HG02642 (cell line): ENCODE measurements at regions not wholly inside any gene's neighbourhood (a gene's known extent, or its start where the extent isn't known, plus 50 kb on each side); places are given as distances from the start of the nearest gene placed in this dataset.

Source experiments
- ATAC-seq: cut with Tn5 transposase; IDR thresholded peaks from one replicate; pipeline ENCODE4 v1.9.1; 2021; ENCODE audit warnings: mild to moderate bottlenecking; ENCODE audit not compliant: unreplicated experiment, poor library complexity

DNA sequence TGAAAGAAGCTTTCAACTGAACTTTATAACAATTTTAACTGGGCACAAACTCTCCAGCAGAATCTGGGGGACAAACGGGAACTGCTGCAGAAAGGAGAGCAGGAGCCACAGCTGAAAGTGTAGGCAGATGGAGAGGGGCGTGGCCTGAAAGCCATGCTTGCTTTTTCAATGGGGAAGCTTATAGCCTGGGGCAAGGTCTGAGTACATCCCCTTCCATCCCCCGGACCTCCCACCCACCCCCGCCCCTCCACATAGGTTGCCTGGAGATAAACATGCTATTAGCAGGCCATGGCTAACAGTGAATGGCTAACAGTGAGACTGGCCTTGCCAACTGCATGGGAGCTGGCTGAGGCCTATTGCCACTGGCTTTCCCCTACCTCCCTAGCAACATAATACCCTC is 317.9 kb upstream of the TANK start:
- ATAC-seq = no peak

DNA sequence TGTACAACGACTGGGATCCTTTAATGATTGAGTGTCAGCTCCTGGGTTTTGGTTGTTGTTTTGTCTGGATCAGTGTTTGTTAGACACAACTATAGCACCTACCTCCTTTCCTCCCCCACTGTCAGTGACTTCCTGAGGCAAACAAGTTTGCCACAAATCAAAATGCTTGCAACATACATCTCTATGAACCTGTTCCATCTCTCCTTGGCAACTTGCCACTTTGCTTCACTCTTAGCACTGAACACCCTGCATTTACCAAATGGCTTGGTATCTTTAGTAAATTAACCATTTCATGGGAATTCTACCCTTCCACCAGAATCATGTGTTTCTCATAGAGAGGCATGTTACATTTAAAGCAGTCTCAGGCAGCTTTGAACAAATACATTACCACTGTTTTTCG is 301.1 kb upstream of the TANK start:
- ATAC-seq = no peak

DNA sequence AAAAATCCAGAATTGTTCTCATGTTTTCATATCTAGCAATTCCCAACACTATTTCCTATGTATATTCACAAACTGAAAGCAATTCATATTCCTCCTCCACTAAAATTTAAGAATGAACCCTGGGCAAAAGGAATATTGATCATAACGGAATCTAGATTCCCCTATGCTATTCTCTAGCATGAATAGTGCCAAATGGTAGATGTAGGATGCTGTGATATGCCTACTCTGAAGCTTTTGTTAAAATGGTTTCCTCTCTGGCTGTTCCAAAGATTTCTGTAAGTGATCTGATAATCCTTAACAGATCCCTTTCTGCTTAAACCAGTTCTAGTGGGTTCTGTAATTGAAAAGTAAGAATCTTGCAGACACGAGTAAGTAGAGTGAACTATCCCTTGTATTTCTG is 298.0 kb upstream of the TANK start:
- no peak for ATAC-seq

DNA sequence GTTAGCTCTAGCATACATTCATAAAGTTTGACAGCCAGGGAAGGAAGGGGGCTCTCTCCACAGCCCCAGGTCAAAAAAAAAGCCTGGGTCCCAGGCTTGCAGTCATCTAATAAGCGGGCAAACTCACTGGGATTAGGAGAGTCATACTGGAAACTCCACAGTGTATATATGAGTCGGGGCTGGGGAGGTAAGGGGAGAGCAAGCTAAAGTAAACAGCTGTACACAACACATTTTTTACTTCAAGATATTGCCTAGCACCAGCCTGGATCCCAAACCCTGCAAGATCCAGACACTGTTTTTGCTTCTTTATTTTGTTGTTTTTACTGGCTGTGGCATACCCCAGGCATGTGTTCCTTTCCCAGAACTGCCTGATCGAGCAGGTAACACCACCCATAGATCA is 291.3 kb upstream of the TANK start:
- no peak for ATAC-seq

DNA sequence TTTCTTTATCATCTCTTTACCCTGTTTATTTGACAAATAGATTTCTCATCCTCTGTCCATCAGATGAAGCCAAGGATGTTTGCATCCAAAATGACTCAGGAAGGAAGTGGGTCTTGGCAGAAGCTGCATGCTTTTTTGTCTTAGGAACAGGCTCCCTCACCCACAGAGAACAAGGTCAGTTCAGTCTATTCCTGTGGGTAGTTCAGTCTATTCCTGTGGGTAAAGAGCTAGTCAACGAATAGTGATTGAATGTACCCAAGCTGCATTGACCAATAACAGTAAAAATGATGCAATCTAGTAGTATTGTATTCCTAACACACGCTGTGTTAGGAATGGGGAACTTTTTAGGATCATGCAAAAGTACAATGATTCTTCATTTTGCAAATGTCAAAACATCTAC is 290.8 kb upstream of the TANK start:
- ATAC-seq = no peak

DNA sequence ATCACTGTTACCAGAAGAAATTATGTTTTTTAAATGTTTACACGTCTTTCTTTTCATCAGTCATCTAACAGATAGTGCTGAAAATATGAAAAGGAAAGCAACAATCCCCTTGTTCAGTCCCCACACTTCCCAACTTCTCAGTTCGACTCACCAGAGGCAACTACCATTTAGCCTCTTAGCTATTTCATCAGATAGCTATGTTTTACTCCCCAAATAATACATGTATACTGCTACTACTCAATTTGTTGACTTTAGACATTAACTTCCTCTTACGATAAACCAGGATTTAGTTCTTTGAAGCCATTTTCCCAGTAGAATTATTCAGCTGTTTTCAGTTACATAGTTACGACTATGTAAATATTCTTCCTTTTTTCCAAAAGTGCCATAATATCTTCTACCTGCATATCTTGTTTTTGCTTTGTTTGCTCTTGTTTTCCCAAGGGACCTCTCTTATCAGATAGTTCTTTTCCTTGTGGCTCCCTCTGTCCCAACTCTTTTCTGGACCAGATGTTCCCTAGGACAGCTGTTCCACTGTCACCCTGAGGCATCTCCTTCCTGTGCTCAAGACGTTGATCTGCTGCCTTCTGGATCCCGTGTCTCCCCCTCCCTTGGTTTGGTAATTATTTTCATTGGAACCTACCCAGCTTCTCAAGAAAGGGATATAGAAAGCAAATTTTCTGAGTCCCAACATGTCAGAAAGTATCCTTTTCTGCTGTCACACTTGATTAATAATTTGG is 289.3 kb upstream of the TANK start:
- no peak for ATAC-seq

DNA sequence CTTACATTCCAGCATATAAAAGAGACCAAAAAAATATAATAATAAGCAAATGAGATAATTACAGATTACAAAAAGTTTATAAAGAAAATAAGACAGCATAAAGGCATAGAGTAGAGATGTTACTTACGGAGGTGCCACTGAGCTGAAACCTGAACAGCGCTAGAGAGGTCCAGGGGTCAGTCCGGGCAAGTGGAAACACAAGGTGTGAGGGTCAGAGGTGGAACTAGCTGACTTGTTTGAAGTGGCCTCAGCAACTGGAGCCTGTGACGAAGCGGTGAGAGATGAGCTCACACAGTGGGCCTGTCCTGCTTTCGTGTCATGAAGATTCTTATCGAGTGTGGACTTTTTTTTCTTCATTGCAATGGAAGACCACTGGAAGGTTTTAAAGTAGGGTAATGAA is 288.3 kb upstream of the TANK start:
- no peak for ATAC-seq

DNA sequence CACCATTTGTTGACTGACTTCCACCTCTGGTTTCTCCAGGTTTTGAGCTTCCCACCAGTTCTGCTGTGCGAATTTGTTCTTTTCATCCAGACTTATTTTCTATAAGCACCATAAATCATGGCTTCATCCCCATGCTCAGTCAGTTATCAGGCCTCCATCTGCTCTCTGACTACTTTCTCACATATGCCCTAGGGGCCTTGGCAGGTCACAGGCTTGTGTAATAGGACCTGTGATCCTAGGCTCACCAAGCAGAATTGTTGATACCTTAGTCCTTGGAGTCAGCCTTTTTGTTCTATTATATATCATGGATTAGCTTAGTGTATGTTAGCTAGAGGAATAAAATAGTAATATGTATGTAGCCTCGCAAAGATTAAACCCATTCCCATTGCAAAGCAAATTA is 284.2 kb upstream of the TANK start:
- ATAC-seq = no peak

DNA sequence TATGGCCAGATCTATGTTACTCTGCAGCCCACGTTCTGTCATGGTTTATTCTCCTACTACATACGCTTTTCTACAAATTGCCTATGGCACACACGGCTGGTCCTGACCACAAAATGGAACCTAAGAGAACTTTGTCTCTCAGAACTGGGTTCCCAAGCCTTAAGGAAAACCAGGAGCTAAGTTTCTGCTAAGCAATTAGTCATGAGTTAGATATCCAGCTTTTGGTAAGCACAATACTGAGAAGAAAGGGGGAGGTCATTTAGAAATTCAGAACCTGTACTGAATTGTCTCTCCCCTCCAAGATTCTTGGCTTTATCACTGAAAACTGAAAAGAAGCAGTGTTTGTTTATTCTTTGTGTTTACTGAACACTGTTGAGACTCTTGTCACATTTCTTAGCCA is 283.5 kb upstream of the TANK start:
- ATAC-seq = no peak

DNA sequence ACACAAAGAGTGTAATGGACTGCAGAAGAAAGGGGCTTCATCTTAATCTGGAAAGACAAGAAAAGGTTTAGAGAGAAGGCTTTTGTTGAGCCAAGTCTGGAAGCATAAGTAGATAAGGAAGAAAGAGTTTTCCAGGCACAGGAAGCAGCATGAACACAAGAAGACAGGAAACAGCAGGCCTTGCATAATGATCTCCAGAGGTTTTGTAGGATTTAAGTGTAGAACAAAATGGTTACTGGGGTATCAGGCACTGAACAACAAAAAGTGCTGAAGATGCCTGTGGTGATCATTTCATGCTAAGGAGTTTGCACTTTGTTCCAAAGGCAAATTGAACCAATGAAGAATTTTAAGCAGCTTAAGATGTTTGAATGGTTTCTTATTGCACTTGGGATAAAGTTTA is 281.6 kb upstream of the TANK start:
- no peak for ATAC-seq

DNA sequence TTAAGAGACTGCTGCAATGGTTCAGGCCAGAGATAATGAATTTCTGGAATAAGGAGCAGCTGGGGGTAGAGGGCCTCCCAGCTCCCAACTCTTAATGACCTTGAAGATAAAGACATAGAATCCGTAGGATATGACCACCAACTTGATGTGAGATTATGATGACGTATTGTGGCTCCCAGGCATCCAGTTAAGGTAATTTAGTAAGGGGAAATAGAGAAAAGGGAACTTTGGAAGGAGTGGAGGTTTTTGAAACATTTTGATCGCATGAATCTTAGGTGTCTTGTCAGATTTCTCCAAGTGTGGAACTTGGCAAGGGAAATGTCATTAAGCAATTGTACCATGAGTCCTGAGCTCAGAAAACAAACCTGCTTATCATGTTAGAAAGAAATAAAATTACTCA is 277.3 kb upstream of the TANK start:
- ATAC-seq = no peak

DNA sequence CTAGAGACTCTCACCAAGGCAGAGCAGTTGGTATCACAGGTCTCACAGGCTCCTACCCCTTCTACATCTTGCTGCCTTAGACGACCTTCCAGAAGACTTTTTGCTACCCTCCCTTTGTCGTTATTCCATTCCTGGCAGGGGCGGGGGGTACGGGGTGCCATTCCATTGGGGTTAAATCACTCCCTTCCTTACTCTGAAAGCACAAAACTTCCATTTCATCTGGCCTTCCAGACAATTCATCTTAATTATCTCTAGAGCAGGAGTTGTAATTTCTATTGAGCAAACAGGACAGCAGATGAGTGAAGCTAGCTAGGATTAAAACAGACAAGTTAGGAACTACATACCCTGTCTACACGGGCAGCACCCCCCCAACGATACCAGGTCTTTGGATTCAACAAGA is 276.2 kb upstream of the TANK start:
- no peak for ATAC-seq

DNA sequence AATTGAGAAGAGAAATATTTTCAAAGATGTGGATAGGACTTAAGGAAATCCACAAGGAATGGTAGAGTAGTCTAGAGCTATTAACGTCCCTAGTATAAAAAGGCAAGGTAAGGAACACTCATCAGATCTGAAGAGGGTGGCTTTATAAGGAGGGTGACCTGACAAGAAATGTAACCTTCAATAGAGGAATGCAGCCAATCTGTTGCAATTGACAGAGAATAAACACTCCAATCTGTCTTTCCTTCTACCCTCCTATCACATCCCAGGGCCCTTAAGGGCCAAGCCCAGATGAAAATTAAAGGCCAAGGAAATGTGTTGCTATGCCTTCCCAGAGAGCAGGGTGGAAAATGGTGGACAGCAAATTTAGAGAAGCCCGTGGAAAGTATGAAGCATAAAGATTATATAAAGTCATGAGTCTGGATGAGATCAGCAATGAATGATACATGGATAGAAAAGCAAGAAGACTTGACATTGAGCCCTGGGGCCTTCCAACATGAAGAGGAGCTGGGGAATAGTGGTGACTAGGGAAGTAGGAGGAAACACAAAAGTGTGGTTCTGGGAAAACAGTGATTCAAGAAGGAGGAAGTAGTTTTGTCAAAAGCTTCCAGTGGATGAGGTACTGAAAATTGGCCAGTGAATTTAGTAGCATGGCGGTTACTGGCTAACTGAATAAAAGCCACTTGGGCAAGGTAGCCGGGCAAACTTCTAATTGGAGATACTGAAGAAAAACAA is 270.6 kb upstream of the TANK start:
- ATAC-seq = no peak

DNA sequence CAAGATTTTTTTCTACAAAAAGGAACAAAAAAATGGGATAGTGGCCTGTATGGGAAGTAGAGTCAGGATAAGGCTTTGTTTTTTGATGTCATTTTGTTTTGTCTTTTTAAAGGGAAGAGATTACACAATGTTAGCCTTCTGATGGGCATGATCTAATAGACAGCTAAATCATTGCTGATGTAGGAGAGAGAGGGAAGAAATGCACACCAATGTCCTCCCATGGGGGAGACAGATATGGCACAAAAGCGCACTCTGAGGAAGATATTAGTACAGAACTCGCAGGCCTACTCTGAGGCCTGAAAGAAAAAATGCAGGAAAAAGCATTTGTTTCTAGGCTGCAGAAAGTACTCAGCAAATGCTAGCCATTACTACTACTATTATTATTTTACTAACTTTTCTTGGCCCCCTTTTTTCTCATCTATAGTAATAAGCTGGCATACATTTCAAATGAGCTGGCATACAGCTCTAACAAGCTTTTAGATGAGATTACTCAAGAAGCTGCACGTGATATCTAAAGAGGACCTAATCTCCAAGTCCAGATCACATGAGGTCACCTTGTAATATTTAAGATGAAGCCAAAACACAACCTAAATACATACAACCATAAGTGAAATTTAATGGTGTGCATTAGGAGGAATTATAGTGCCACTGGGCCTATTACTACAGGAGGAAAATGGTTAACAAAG is 269.4 kb upstream of the TANK start:
- ATAC-seq = no peak

DNA sequence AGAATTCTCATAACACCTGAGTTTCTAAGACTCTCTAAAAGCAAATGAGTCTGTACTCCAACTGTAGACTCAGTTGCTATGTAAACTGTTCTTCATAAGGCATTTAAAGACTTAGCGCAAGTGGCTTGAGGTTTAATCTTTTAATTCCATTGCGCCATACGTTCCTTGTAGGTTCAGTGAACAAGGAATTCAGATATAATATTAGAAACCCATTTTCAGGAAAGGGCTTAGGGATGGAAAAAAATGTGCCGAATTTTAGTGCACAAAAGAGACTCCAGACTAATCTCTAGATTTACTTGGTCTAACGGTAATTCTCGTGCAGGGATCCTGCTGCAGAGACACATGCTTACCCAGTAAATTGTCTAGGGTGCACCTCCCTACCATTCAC is 268.9 kb upstream of the TANK start:
- no peak for ATAC-seq

DNA sequence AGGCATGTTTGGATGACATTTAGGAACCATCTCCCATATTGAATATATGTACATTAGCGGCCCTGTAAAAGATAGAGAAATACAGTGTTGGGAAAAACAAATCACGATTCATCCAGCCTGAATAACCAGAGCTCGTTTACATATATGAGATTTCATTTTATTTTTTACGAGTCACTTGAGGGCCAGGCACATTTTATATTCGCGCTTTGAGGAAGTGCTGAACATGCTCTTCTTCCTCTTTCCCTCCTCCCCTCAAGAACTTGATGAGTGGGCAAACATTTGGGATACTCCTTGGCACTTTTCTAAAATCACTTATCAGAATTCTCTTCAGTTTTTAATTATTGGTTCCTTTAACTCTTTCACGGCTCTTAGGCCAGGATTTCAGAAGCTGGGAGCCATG is 268.0 kb upstream of the TANK start:
- ATAC-seq = no peak

DNA sequence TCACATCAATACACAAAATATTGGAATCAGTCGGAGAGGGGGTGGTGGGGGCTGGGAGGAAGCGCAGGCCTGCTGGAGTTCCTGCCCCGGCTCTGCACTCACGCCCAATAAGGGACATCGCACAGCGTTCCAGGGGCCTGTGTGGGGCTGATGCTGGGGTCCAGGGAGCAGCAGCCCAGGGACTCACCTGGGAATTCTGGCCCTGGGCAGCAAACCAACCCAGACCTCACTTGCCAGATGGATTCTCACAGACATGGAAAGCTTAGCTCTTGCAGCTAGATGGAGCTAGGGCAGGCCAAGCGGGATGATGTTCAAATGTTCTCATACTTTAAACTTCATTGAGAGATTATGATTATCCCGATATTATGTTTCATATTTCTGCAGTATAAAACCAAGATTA is 266.6 kb upstream of the TANK start:
- ATAC-seq = no peak

DNA sequence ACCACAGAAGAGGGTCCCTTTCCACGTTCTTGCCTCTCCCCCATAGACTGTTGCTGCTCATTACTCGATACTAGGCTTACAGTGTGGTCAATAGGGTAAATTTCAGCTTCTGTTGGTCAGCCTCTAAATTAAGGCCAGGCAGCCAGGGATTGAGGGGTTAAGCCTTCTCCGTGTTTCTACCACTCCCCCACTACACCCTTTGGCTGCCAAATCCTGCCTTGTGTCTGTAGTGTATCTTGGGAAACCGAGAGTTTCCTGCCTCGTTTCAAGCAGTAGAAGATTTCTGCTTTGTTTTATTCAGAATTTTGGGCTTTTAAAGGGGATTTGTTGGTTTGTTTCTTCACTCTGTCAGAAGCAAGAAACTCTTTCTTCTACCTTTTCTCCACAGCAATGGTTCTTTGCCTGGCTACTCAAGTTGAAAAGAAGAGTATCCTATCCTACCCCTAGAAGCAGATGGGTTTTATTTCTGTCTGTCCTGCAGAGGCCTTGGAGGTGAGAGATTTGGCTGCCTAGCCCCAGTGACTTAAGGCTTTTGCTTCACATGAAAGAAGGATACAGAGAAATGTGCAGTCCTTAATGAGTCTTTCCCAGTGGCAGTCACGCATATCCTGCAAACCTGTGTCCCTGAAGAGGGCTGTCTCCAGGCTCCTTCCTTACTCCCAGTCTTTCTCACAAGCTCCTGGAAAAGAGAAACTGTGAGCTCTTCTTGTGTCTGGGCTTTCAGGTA is 261.5 kb upstream of the TANK start:
- ATAC-seq = no peak

DNA sequence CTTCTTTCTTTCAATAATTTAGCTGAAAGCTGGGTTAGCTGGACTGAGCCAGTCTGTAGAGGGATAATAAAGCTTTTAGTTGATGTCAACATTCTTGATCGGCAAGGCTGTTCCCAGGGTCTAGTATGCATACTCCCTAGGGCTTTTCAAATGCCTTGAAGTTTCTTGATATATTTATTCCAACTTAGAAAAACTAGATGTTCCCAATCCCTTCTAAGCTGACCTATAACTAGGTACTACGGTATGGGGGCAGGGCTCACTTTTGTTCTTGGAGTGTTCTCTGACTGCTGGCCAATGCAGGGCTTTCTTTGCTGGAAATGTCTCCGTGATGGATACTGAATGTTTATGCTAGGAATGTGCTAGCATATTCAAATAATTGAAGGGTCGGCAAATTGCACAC is 258.6 kb upstream of the TANK start:
- ATAC-seq = no peak

DNA sequence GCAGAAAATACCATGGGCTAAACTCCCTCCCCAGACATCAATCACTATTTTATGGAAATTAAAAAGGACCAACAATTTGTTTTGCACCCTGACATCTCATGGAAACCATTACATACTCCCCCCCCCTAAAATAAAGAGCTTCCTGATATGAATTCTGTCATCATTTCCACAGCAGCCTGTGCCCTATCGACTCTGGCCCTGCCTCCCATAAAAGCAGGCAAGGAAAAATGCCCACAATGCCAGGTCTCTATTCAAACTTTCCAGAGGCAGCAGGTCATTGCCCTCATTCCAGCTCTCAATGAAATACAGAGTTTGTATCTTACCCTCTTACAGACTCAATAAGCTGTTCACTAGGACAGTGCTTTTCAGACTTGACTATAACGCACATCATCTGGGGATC is 254.4 kb upstream of the TANK start:
- no peak for ATAC-seq

DNA sequence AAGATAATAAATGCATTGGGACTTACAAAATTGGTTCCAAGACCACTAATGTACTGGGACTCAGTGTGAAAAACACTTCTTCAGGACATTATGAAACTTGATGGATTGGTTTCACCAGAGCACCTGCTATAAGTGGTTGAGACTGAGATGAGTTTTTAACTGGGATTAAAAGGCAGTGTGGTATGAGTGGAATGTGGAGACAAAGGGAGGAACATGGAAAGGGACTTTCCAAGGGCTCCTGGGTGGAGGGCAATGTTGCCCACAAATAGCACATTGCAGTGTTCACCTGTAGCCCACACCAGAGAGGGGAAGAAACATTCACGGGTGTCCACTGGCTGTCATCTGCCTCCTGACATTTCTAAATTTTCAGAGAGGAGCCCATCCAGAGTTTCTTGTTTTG is 253.3 kb upstream of the TANK start:
- ATAC-seq = no peak
